ENCODE measurements at regions not wholly inside any gene's neighbourhood (a gene's known extent, or its start where the extent isn't known, plus 50 kb on each side); places are given as distances from the start of the nearest gene placed in this dataset.
A peak's percentile ranks its signal among the peaks of the same experiment; 100 is the strongest.

- no peak for DNase-seq (ENCODE audit: low read depth, low spot score)
- no peaks in the 10 kb centered on the region for H3K9me3 Mint-ChIP-seq
- H3K27ac Mint-ChIP-seq (ENCODE audit: unreplicated experiment), result no peak overlapping the region
- H3K4me3 Mint-ChIP-seq, result no peak overlapping the region
- TF ChIP-seq CTCF (conservative IDR thresholded peaks at IDR 0.05), result no peak
- H3K27me3 Mint-ChIP-seq (ENCODE audit: low read depth), result no peaks in the 10 kb centered on the region
- no peaks in the 10 kb centered on the region for H3K36me3 Mint-ChIP-seq (ENCODE audit: low read depth)
- H3K4me1 Mint-ChIP-seq, result peaks cover 48% of the 10 kb centered on the region
Observed at GRCh38 chr2:64218137-64218802, 74.0 kb upstream of the PELI1 start.

- H3K36me3 Mint-ChIP-seq (ENCODE audit: low read depth), result no peaks in the 10 kb centered on the region
- no peaks in the 10 kb centered on the region for H3K9me3 Mint-ChIP-seq
- H3K4me1 Mint-ChIP-seq, result peaks cover 44% of the 10 kb centered on the region
- H3K27ac Mint-ChIP-seq (ENCODE audit: unreplicated experiment), result no peak overlapping the region
- no peak overlapping the region for H3K4me3 Mint-ChIP-seq
- no peak for TF ChIP-seq CTCF (conservative IDR thresholded peaks at IDR 0.05)
- no peak for DNase-seq (ENCODE audit: low read depth, low spot score)
- no peaks in the 10 kb centered on the region for H3K27me3 Mint-ChIP-seq (ENCODE audit: low read depth)
Observed at GRCh38 chr2:64219149-64219548, 74.9 kb upstream of the PELI1 start.

GRCh38 chr2:64220265-64220664 is 76.0 kb upstream of the PELI1 start:
- no peaks in the 10 kb centered on the region for H3K36me3 Mint-ChIP-seq (ENCODE audit: low read depth)
- DNase-seq (ENCODE audit: low read depth, low spot score), result no peak
- H3K9me3 Mint-ChIP-seq, result no peaks in the 10 kb centered on the region
- peak overlapping the region; percentile 68 for H3K27ac Mint-ChIP-seq (ENCODE audit: unreplicated experiment)
- TF ChIP-seq CTCF (conservative IDR thresholded peaks at IDR 0.05), result no peak
- no peaks in the 10 kb centered on the region for H3K27me3 Mint-ChIP-seq (ENCODE audit: low read depth)
- no peak overlapping the region for H3K4me3 Mint-ChIP-seq
- H3K4me1 Mint-ChIP-seq, result peaks cover 34% of the 10 kb centered on the region

GRCh38 chr2:64220894-64221617 is 76.8 kb upstream of the PELI1 start:
- Mint-ChIP-seq H3K27ac (ENCODE audit: unreplicated experiment) (peak overlapping the region; percentile 14), H3K27me3 (ENCODE audit: low read depth) (no peaks in the 10 kb centered on the region), H3K36me3 (ENCODE audit: low read depth) (no peaks in the 10 kb centered on the region), H3K4me1 (peaks cover 34% of the 10 kb centered on the region), H3K4me3 (no peak overlapping the region), H3K9me3 (no peaks in the 10 kb centered on the region)
- no peak for DNase-seq (ENCODE audit: low read depth, low spot score)
- TF ChIP-seq CTCF (conservative IDR thresholded peaks at IDR 0.05), result no peak

GRCh38 chr2:64221935-64222334 is 77.7 kb upstream of the PELI1 start:
- no peak overlapping the region for H3K4me3 Mint-ChIP-seq
- H3K27ac Mint-ChIP-seq (ENCODE audit: unreplicated experiment), result no peak overlapping the region
- H3K4me1 Mint-ChIP-seq, result peaks cover 39% of the 10 kb centered on the region
- no peaks in the 10 kb centered on the region for H3K36me3 Mint-ChIP-seq (ENCODE audit: low read depth)
- DNase-seq (ENCODE audit: low read depth, low spot score), result no peak
- H3K9me3 Mint-ChIP-seq, result no peaks in the 10 kb centered on the region
- TF ChIP-seq CTCF (conservative IDR thresholded peaks at IDR 0.05), result no peak
- no peaks in the 10 kb centered on the region for H3K27me3 Mint-ChIP-seq (ENCODE audit: low read depth)
